Loucy (cell line): ENCODE measurements at regions not wholly inside any gene's neighbourhood (a gene's known extent, or its start where the extent isn't known, plus 50 kb on each side); places are given as distances from the start of the nearest gene placed in this dataset.

ENCODE experiments used
- H2AFZ ChIP-seq: fragments of 200-600 bp; sonication (generic); 2 replicates; pipeline ENCODE4 v1.6.0; 2016; ENCODE audit warnings: antibody characterized with exemption, mild to moderate bottlenecking, low read length, moderate library complexity
- H3F3A ChIP-seq: fragments of 200-600 bp; 2 replicates; pipeline ENCODE4 v1.6.0; 2016; ENCODE audit warnings: antibody characterized with exemption, low read depth, mild to moderate bottlenecking
- H3K27me3 ChIP-seq: fragments of 200-600 bp; sonication (generic); 2 replicates; pipeline ENCODE4 v1.6.1; 2014; ENCODE audit warnings: low read length, mild to moderate bottlenecking; ENCODE audit not compliant: insufficient read depth, poor library complexity, severe bottlenecking
- H3K36me3 ChIP-seq: fragments of 200-600 bp; sonication (generic); 2 replicates; pipeline ENCODE4 v1.6.1; 2016; ENCODE audit warnings: low read length; ENCODE audit not compliant: insufficient read depth
- H3K4me1 ChIP-seq: fragments of 200-600 bp; sonication (generic); 2 replicates; pipeline ENCODE4 v1.5.1; 2014; ENCODE audit warnings: low read length, mild to moderate bottlenecking; ENCODE audit not compliant: insufficient read depth, poor library complexity, severe bottlenecking
- H3K4me2 ChIP-seq: fragments of 200-600 bp; sonication (generic); 2 replicates; pipeline ENCODE4 v1.6.0; 2014; ENCODE audit warnings: antibody characterized with exemption, low read length, low read depth, mild to moderate bottlenecking; ENCODE audit not compliant: poor library complexity, severe bottlenecking
- H3K4me3 ChIP-seq: fragments of 200-600 bp; sonication (generic); 2 replicates; pipeline ENCODE4 v1.5.1; 2014; ENCODE audit warnings: low read length, mild to moderate bottlenecking, mixed read lengths; ENCODE audit not compliant: poor library complexity, severe bottlenecking
- H3K79me2 ChIP-seq: fragments of 200-600 bp; sonication (generic); 2 replicates; pipeline ENCODE4 v1.6.1; 2014; ENCODE audit warnings: low read length; ENCODE audit not compliant: insufficient read depth
- H3K9ac ChIP-seq: fragments of 200-600 bp; sonication (generic); 2 replicates; pipeline ENCODE4 v1.6.0; 2014; ENCODE audit warnings: mild to moderate bottlenecking, low read depth, low read length, moderate library complexity; ENCODE audit not compliant: poor library complexity, severe bottlenecking
- H3K9me2 ChIP-seq: fragments of 200-600 bp; sonication (generic); replicated peaks from 2 replicates; pipeline ENCODE4 v1.6.1; 2016; ENCODE audit warnings: low read depth, low read length, mixed read lengths
- H3K9me3 ChIP-seq: fragments of 200-600 bp; sonication (generic); 2 replicates; pipeline ENCODE4 v1.6.1; 2014; ENCODE audit warnings: mild to moderate bottlenecking, antibody characterized with exemption, low read length, low read depth; ENCODE audit not compliant: insufficient read depth
- H4K20me1 ChIP-seq: fragments of 200-600 bp; sonication (generic); 2 replicates; pipeline ENCODE4 v1.6.0; 2014; ENCODE audit warnings: antibody characterized with exemption, low read length, mild to moderate bottlenecking; ENCODE audit not compliant: insufficient read depth, poor library complexity, severe bottlenecking
- EZH2phosphoT487 ChIP-seq: fragments of 200-600 bp; IDR thresholded peaks from 2 replicates; pipeline ENCODE4 v1.6.1; 2018; ENCODE audit warnings: antibody characterized with exemption, mild to moderate bottlenecking, moderate library complexity, borderline replicate concordance
- TF ChIP-seq, protein P1 (sequence below): fragments of 200-600 bp; sonication (generic); conservative IDR thresholded peaks from 2 replicates; pipeline ENCODE4 v1.5.1; 2014; ENCODE audit warnings: mild to moderate bottlenecking, antibody characterized with exemption, low read length

- TF ChIP-seq, protein P1, sequence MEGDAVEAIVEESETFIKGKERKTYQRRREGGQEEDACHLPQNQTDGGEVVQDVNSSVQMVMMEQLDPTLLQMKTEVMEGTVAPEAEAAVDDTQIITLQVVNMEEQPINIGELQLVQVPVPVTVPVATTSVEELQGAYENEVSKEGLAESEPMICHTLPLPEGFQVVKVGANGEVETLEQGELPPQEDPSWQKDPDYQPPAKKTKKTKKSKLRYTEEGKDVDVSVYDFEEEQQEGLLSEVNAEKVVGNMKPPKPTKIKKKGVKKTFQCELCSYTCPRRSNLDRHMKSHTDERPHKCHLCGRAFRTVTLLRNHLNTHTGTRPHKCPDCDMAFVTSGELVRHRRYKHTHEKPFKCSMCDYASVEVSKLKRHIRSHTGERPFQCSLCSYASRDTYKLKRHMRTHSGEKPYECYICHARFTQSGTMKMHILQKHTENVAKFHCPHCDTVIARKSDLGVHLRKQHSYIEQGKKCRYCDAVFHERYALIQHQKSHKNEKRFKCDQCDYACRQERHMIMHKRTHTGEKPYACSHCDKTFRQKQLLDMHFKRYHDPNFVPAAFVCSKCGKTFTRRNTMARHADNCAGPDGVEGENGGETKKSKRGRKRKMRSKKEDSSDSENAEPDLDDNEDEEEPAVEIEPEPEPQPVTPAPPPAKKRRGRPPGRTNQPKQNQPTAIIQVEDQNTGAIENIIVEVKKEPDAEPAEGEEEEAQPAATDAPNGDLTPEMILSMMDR, result no peak
- TF ChIP-seq EZH2phosphoT487, result no peak
- Histone ChIP-seq H4K20me1 (no peaks in the 10 kb centered on the region), H3K4me1 (no peaks in the 10 kb centered on the region), H3K9ac (no peak overlapping the region), H3K36me3 (no peaks in the 10 kb centered on the region), H3K4me2 (no peak overlapping the region), H3K9me2 (no peaks in the 10 kb centered on the region), H3F3A (no peaks in the 10 kb centered on the region), H3K27me3 (no peaks in the 10 kb centered on the region), H2AFZ (no peak overlapping the region), H3K9me3 (no peaks in the 10 kb centered on the region), H3K4me3 (no peak overlapping the region), H3K79me2 (no peaks in the 10 kb centered on the region)
Observed at GRCh38 chr5:168022446-168023169, 268.8 kb upstream of the WWC1 start.

DNA sequence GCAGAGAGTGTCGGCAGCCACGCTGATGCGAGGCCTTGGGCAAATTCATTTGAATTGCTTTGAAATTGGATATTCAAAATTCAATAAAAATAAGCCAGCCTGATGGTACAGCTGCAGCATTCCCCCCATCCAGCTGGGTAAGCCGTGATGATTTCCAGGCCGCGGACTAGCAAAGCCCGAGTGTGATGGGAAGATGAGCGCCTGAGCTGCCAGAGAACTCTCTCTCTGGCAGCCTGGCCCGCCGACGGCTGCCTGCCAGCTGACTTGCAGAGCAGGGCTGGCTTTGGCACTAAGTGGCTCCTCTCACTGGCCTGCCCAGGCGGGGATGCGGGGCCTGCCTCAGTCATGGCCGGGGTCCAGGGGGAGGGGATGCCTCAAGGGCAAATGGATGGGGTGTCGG lies 268.3 kb upstream of the WWC1 start:
- H4K20me1 ChIP-seq, result no peaks in the 10 kb centered on the region
- no peaks in the 10 kb centered on the region for H3K27me3 ChIP-seq
- no peaks in the 10 kb centered on the region for H3F3A ChIP-seq
- no peaks in the 10 kb centered on the region for H3K36me3 ChIP-seq
- no peak for TF ChIP-seq EZH2phosphoT487
- TF ChIP-seq, protein P1, result no peak
- no peaks in the 10 kb centered on the region for H3K79me2 ChIP-seq
- no peaks in the 10 kb centered on the region for H3K4me1 ChIP-seq
- H3K4me2 ChIP-seq, result no peak overlapping the region
- H3K4me3 ChIP-seq, result no peak overlapping the region
- H3K9ac ChIP-seq, result no peak overlapping the region
- H3K9me3 ChIP-seq, result no peaks in the 10 kb centered on the region
- no peaks in the 10 kb centered on the region for H3K9me2 ChIP-seq
- H2AFZ ChIP-seq, result no peak overlapping the region

GRCh38 chr5:168024306-168024705 lies 267.1 kb upstream of the WWC1 start:
- Histone ChIP-seq H3F3A (no peaks in the 10 kb centered on the region), H4K20me1 (no peaks in the 10 kb centered on the region), H3K9ac (no peak overlapping the region), H3K9me2 (no peaks in the 10 kb centered on the region), H3K4me1 (no peaks in the 10 kb centered on the region), H3K4me3 (no peak overlapping the region), H2AFZ (no peak overlapping the region), H3K36me3 (no peaks in the 10 kb centered on the region), H3K4me2 (no peak overlapping the region), H3K79me2 (no peaks in the 10 kb centered on the region), H3K27me3 (no peaks in the 10 kb centered on the region), H3K9me3 (no peaks in the 10 kb centered on the region)
- TF ChIP-seq, protein P1, result no peak
- TF ChIP-seq EZH2phosphoT487, result no peak
